GM12878 (cell line): ENCODE measurements at regions not wholly inside any gene's neighbourhood (a gene's known extent, or its start where the extent isn't known, plus 50 kb on each side); places are given as distances from the start of the nearest gene placed in this dataset.

ENCODE experiments used
- ATAC-seq: fragments of 200-7000 bp; cut with Tn5 transposase; 3 replicates; pipeline ENCODE4 v1.9.1; 2020; ENCODE audit warnings: mild to moderate bottlenecking, moderate library complexity
- BruUV-seq: library from RNA; stranded (reverse); fragments of 400-500 nt; replicated peaks from 2 replicates; lab custom pipeline; 2021; lab: Mats Ljungman, UMichigan
- CTCF ChIA-PET: fragments of 300-600 bp; sonication (Branson Sonifier 250); formaldehyde crosslinking; extraction: SDS; loops from one replicate; lab custom pipeline; 2021; ENCODE audit warnings: inconsistent platforms; lab: Yijun Ruan, JAX
- POLR2A ChIA-PET: fragments of 350-600 bp; formaldehyde crosslinking; extraction: SDS; loops from one replicate; lab custom pipeline; 2021; ENCODE audit warnings: inconsistent platforms; lab: Charles Lee
- RAD21 ChIA-PET: fragments of 300-600 bp; sonication (Branson Sonifier 250); formaldehyde crosslinking; loops from one replicate; lab custom pipeline; 2023; ENCODE audit warnings: antibody characterized with exemption; ENCODE audit not compliant: unreplicated experiment; lab: Charles Lee
- SMC1A ChIA-PET: fragments of 300-600 bp; sonication (Branson Sonifier 250); formaldehyde crosslinking; loops from one replicate; lab custom pipeline; 2023; ENCODE audit not compliant: unreplicated experiment, uncharacterized antibody; lab: Charles Lee
- DNase-seq: peaks from one replicate; pipeline ENCODE4 v3.0.0-alpha.2; 2011; ENCODE audit warnings: low read depth, low spot score
- FAIRE-seq: peaks from 3 replicates; lab custom pipeline; 2011; peaks lifted over from hg19 to GRCh38; lab: Jason Lieb, UNC
- H2AFZ ChIP-seq: 2 replicates; pipeline ENCODE4 v1.6.0; 2011; ENCODE audit warnings: low read depth, low read length, control low read depth; ENCODE audit not compliant: control insufficient read depth
- H3K27ac ChIP-seq: 2 replicates; pipeline ENCODE4 v1.5.1; 2011; ENCODE audit warnings: control low read depth; ENCODE audit not compliant: control insufficient read depth, insufficient read depth
- H3K27me3 ChIP-seq, 2 experiments: replicated peaks in 1 of 2; 2 replicates each; pipeline versions ENCODE4 v1.6.0 to v1.6.1; 2011; ENCODE audit warnings: low read length in 1 of 2; ENCODE audit not compliant: control insufficient read depth in 2 of 2, insufficient read depth in 2 of 2
- H3K36me3 ChIP-seq, 2 experiments: 2 replicates each; pipeline ENCODE4 v1.5.1; 2011; ENCODE audit warnings: low read length in 1 of 2; ENCODE audit not compliant: control insufficient read depth in 2 of 2, insufficient read depth in 2 of 2
- H3K4me1 ChIP-seq: 2 replicates; pipeline ENCODE4 v1.6.1; 2011; ENCODE audit warnings: mild to moderate bottlenecking, low read length, moderate library complexity, mixed read lengths; ENCODE audit not compliant: control insufficient read depth, insufficient read depth
- H3K4me2 ChIP-seq: 2 replicates; pipeline ENCODE4 v1.6.0; 2011; ENCODE audit warnings: control low read depth; ENCODE audit not compliant: control insufficient read depth, insufficient read depth
- H3K4me3 ChIP-seq: fragments of 200-600 bp; sonication (generic); 2 replicates; pipeline ENCODE4 v1.5.1; 2016
- H3K79me2 ChIP-seq: 2 replicates; pipeline ENCODE4 v1.6.0; 2011; ENCODE audit warnings: low read length; ENCODE audit not compliant: control insufficient read depth, insufficient read depth
- H3K9ac ChIP-seq: 2 replicates; pipeline ENCODE4 v1.8.0; 2011; ENCODE audit warnings: low read length, control low read depth, mixed read lengths; ENCODE audit not compliant: control insufficient read depth, insufficient read depth
- H3K9me3 ChIP-seq: replicated peaks from 3 replicates; pipeline ENCODE4 v1.5.1; 2011; ENCODE audit warnings: mild to moderate bottlenecking, low read length; ENCODE audit not compliant: control insufficient read depth, insufficient read depth
- H4K20me1 ChIP-seq: 2 replicates; pipeline ENCODE4 v1.6.0; 2011; ENCODE audit not compliant: control insufficient read depth, insufficient read depth
- ASH2L ChIP-seq: fragments of 300-600, 200-600 bp; sonication (generic); IDR thresholded peaks from 2 replicates; pipeline ENCODE4 v1.6.1; 2017; ENCODE audit warnings: low read depth, mild to moderate bottlenecking, borderline replicate concordance
- CTCF ChIP-seq, 3 experiments: IDR thresholded peaks in 2 of 3; conservative IDR thresholded peaks in 1 of 3; 2 replicates each; pipeline ENCODE4 v1.5.1; 2011; ENCODE audit warnings: low read depth in 3 of 3, low read length in 3 of 3, mild to moderate bottlenecking in 3 of 3, control low read depth in 2 of 3, moderate library complexity in 2 of 3, inconsistent platforms in 1 of 3, mixed read lengths in 1 of 3; ENCODE audit not compliant: control insufficient read depth in 2 of 3, insufficient read depth in 1 of 3; ENCODE audit errors: extremely low read depth in 1 of 3
- ELK1 ChIP-seq: IDR thresholded peaks from 2 replicates; pipeline ENCODE4 v1.6.1; 2012; ENCODE audit warnings: low read depth, low read length, improper control_type of control experiment
- ESRRA ChIP-seq: IDR thresholded peaks from 2 replicates; pipeline ENCODE4 v1.6.1; 2012; ENCODE audit warnings: mild to moderate bottlenecking, low read length, improper control_type of control experiment
- ETV6 ChIP-seq, 2 experiments: fragments of 450-650 bp in 1 of 2; IDR thresholded peaks in 1 of 2; conservative IDR thresholded peaks in 1 of 2; 2 replicates each; pipeline ENCODE4 v1.6.1; 2014; ENCODE audit warnings: antibody characterized with exemption in 1 of 2, borderline replicate concordance in 1 of 2, low read depth in 1 of 2, mild to moderate bottlenecking in 1 of 2, moderate library complexity in 1 of 2
- GATAD2B ChIP-seq: fragments of 450-650 bp; conservative IDR thresholded peaks from 2 replicates; pipeline ENCODE4 v1.6.1; 2017; ENCODE audit warnings: low read depth, mild to moderate bottlenecking, moderate library complexity
- MEF2A ChIP-seq: IDR thresholded peaks from 2 replicates; pipeline ENCODE4 v1.6.1; 2011; ENCODE audit warnings: low read depth, mild to moderate bottlenecking, low read length, moderate library complexity; ENCODE audit not compliant: insufficient read depth
- NFIC ChIP-seq: IDR thresholded peaks from 2 replicates; pipeline ENCODE4 v1.6.1; 2012; ENCODE audit warnings: low read depth, mild to moderate bottlenecking, inconsistent platforms, low read length, moderate library complexity
- RCOR1 ChIP-seq: conservative IDR thresholded peaks from 2 replicates; pipeline ENCODE4 v1.6.1; 2012; ENCODE audit warnings: low read depth, low read length, improper control_type of control experiment
- RFX5 ChIP-seq: IDR thresholded peaks from 2 replicates; pipeline ENCODE4 v1.6.1; 2011; ENCODE audit warnings: low read depth, low read length, improper control_type of control experiment
- STAT3 ChIP-seq: IDR thresholded peaks from 2 replicates; pipeline ENCODE4 v1.6.1; 2011; ENCODE audit warnings: low read depth, low read length, improper control_type of control experiment
- YY1 ChIP-seq: IDR thresholded peaks from 2 replicates; pipeline ENCODE4 v1.6.1; 2011; ENCODE audit warnings: low read depth, mild to moderate bottlenecking, low read length
- ZSCAN29 ChIP-seq: fragments of 450-650 bp; IDR thresholded peaks from 2 replicates; pipeline ENCODE4 v1.6.1; 2017; ENCODE audit warnings: mild to moderate bottlenecking, moderate library complexity
- WGBS: methylation state at CpG from one replicate; pipeline ENCODE4 v1.1.6; 2016; ENCODE audit warnings: low lambda C conversion rate; ENCODE audit not compliant: insufficient replicate concordance, insufficient coverage; ENCODE audit errors: missing lambda C conversion rate; 5-methylcytosine and 5-hydroxymethylcytosine counted together
- in situ Hi-C: fragments of 300-500 bp; cut with MboI; formaldehyde crosslinking; loops from 9 replicates; pipeline ENCODE4 v1.14.3; 2018; ENCODE audit warnings: mixed read lengths
- intact Hi-C: fragments of 100-400 bp; cut with micrococcal nuclease; formaldehyde crosslinking; loops from one replicate; pipeline ENCODE4 v1.14.2; 2022; ENCODE audit not compliant: unreplicated experiment
- TF ChIP-seq, protein P1 (sequence below): fragments of 450-650 bp; IDR thresholded peaks from 2 replicates; pipeline ENCODE4 v1.6.1; 2014; ENCODE audit warnings: mild to moderate bottlenecking

GRCh38 chr17:5952518-5952917 lies 117.7 kb upstream of the WSCD1 start:
- intact Hi-C loops (no loop called here), in situ Hi-C loops (no loop called here)
- Histone ChIP-seq H3K4me3 (no peak overlapping the region), H3K9me3 (no peaks in the 10 kb centered on the region; the same call in 2 of the 3 replicates), H3K4me2 (no peak overlapping the region), H3K27me3 (no peaks in the 10 kb centered on the region; a peak in 1 of 4 replicates), H3K27ac (no peak overlapping the region), H4K20me1 (no peaks in the 10 kb centered on the region), H3K79me2 (no peaks in the 10 kb centered on the region), H3K36me3 (no peaks in the 10 kb centered on the region), H3K9ac (no peak overlapping the region), H3K4me1 (no peaks in the 10 kb centered on the region), H2AFZ (no peak overlapping the region)
- ChIA-PET SMC1A (no interaction called here), RAD21 (no interaction called here), CTCF (no interaction called here), POLR2A (no interaction called here)
- TF ChIP-seq, protein P1, sequence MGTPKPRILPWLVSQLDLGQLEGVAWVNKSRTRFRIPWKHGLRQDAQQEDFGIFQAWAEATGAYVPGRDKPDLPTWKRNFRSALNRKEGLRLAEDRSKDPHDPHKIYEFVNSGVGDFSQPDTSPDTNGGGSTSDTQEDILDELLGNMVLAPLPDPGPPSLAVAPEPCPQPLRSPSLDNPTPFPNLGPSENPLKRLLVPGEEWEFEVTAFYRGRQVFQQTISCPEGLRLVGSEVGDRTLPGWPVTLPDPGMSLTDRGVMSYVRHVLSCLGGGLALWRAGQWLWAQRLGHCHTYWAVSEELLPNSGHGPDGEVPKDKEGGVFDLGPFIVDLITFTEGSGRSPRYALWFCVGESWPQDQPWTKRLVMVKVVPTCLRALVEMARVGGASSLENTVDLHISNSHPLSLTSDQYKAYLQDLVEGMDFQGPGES: no peak
- TF ChIP-seq STAT3 (no peak), RCOR1 (no peak), YY1 (no peak), ETV6 (conservative IDR thresholded peaks at IDR 0.05 in 1 of 2, IDR thresholded peaks at IDR 0.05 in 1 of 2; ENCODE audit: borderline replicate concordance in 1 of 2, low read depth in 1 of 2) (no peak), CTCF (IDR thresholded peaks at IDR 0.05 in 2 of 3, conservative IDR thresholded peaks at IDR 0.05 in 1 of 3; ENCODE audit: control insufficient read depth in 2 of 3, extremely low read depth in 1 of 3, insufficient read depth in 1 of 3, low read depth in 3 of 3, low read length in 3 of 3) (no peak), ELK1 (no peak), MEF2A (no peak), NFIC (no peak), ZSCAN29 (no peak), GATAD2B (no peak), RFX5 (no peak), ASH2L (no peak), ESRRA (no peak)
- 28% methylated on average over 4 of the region's 4 CpGs for WGBS
- no peak for DNase-seq
- ATAC-seq: no peak
- FAIRE-seq: no peak
- no TSS peak for BruUV-seq
